Chondrocyte (in vitro differentiated cells): ENCODE measurements at regions not wholly inside any gene's neighbourhood (a gene's known extent, or its start where the extent isn't known, plus 50 kb on each side); places are given as distances from the start of the nearest gene placed in this dataset.

Source experiments
- DNase-seq: peaks from one replicate; pipeline ENCODE4 v3.0.0; 2021; ENCODE audit warnings: mixed read lengths, low spot score
- H3K27ac Mint-ChIP-seq: one replicate; pipeline ENCODE4 v1.8.0; 2021; ENCODE audit warnings: mild to moderate bottlenecking, moderate library complexity, mixed read lengths; ENCODE audit not compliant: unreplicated experiment
- H3K27me3 Mint-ChIP-seq: 2 replicates; pipeline ENCODE4 v1.8.0; 2021; ENCODE audit warnings: low read depth, mixed read lengths
- H3K36me3 Mint-ChIP-seq: 2 replicates; pipeline ENCODE4 v1.8.0; 2021; ENCODE audit warnings: low read depth, mixed read lengths
- H3K4me1 Mint-ChIP-seq: 2 replicates; pipeline ENCODE4 v1.8.0; 2021; ENCODE audit warnings: low read depth, mild to moderate bottlenecking, mixed read lengths
- H3K4me3 Mint-ChIP-seq: one replicate; pipeline ENCODE4 v1.8.0; 2021; ENCODE audit warnings: mild to moderate bottlenecking, moderate library complexity, mixed read lengths; ENCODE audit not compliant: unreplicated experiment
- H3K9me3 Mint-ChIP-seq: 2 replicates; pipeline ENCODE4 v1.8.0; 2021; ENCODE audit warnings: low read depth, mixed read lengths
- TF ChIP-seq, protein P1 (sequence below): fragments of 200-600 bp; sonication (generic); IDR thresholded peaks from 2 replicates; pipeline ENCODE4 v1.5.0; 2021; ENCODE audit warnings: antibody characterized with exemption, mild to moderate bottlenecking, moderate library complexity

DNA sequence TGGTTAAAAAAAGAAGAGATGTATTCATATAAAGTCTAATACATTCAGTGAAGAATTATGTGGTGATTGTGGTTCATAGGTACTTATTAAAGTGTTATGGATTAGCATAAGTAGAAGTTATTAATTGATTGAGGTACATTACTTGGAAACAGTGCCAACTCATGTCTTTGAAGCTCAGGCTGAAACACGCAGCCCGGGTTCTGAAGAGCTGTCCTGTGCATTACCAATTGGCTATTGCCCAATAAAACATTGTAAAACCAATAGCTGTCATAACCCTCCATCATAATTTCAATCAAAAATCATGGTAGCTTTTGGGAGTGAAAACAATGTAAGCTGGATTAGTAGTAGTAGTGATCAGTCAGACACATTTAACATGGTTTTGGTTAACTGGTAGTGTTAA, 560.1 kb downstream of the MCTP2 start:
- TF ChIP-seq, protein P1, sequence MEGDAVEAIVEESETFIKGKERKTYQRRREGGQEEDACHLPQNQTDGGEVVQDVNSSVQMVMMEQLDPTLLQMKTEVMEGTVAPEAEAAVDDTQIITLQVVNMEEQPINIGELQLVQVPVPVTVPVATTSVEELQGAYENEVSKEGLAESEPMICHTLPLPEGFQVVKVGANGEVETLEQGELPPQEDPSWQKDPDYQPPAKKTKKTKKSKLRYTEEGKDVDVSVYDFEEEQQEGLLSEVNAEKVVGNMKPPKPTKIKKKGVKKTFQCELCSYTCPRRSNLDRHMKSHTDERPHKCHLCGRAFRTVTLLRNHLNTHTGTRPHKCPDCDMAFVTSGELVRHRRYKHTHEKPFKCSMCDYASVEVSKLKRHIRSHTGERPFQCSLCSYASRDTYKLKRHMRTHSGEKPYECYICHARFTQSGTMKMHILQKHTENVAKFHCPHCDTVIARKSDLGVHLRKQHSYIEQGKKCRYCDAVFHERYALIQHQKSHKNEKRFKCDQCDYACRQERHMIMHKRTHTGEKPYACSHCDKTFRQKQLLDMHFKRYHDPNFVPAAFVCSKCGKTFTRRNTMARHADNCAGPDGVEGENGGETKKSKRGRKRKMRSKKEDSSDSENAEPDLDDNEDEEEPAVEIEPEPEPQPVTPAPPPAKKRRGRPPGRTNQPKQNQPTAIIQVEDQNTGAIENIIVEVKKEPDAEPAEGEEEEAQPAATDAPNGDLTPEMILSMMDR, result no peak
- H3K4me1 Mint-ChIP-seq, result peaks cover 22% of the 10 kb centered on the region
- no peaks in the 10 kb centered on the region for H3K27me3 Mint-ChIP-seq
- no peak overlapping the region for H3K4me3 Mint-ChIP-seq
- no peaks in the 10 kb centered on the region for H3K9me3 Mint-ChIP-seq
- DNase-seq, result no peak
- H3K27ac Mint-ChIP-seq, result no peak overlapping the region
- H3K36me3 Mint-ChIP-seq, result no peaks in the 10 kb centered on the region

DNA sequence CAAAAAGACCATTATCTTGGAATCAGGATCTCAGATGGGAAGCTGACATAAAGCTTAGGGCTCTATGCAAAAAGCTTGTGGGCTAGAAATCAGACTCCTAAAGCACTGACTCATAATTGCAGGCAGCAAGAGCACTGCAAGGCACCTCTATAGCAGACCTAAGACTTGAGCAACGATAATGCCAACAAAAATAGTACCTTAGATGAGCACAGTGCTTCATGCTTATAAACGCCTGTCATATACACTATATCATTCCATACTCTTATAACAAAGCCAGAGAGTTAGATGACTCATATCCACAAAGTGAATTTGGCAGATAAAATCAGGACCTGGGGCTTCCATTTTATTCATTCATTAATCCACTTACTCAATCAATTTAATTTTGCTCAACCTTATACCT, 560.8 kb downstream of the MCTP2 start:
- no peak for DNase-seq
- Mint-ChIP-seq H3K4me1 (peaks cover 22% of the 10 kb centered on the region), H3K27ac (peak overlapping the region; percentile 6), H3K27me3 (no peaks in the 10 kb centered on the region), H3K9me3 (peaks cover 5% of the 10 kb centered on the region), H3K36me3 (no peaks in the 10 kb centered on the region), H3K4me3 (no peak overlapping the region)
- TF ChIP-seq, protein P1, result no peak

DNA sequence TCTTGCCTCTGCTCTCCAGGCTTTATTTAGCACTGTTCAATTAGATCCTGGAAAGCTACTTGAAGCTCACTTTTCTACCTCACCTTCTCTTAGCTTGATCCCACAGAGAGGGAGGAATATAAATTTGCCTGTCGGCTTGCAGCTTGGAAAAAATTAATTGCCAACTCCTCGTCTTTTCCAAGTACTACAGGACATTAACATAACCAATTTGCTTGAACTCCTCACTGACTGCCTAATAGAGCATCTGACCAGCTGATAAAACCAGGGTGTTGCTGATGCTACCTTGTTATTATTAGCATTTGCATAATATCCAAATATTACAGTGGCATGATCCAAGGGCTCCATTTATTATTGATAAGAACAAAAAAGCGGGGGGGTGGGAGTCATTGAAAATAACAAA, 561.8 kb downstream of the MCTP2 start:
- H3K27me3 Mint-ChIP-seq, result no peaks in the 10 kb centered on the region
- TF ChIP-seq, protein P1, result no peak
- peaks cover 22% of the 10 kb centered on the region for H3K4me1 Mint-ChIP-seq
- peaks cover 13% of the 10 kb centered on the region for H3K9me3 Mint-ChIP-seq
- peaks cover 1% of the 10 kb centered on the region for H3K36me3 Mint-ChIP-seq
- H3K4me3 Mint-ChIP-seq, result no peak overlapping the region
- no peak overlapping the region for H3K27ac Mint-ChIP-seq
- DNase-seq, result no peak

DNA sequence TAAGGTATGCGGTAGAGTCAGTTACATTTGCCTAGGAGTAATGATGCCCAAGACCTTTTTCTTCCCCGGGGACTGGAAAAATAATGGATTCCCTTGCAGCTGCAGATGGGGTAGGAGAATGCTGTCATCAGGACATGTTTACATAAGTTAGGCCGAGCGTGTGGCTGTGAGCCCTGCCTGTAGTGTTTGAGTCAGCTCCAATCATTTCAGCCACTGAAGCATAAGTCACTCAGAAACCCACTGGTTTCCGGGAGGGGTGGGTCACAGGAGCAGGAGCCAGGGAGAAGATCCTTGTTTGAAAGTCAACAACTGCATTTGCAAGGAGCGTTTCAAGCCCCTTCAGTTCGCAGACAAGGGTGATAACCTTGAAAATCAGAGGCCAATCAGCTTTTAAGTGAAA, 562.3 kb downstream of the MCTP2 start:
- no peak for DNase-seq
- H3K27ac Mint-ChIP-seq, result no peak overlapping the region
- peaks cover 13% of the 10 kb centered on the region for H3K9me3 Mint-ChIP-seq
- no peaks in the 10 kb centered on the region for H3K27me3 Mint-ChIP-seq
- peaks cover 22% of the 10 kb centered on the region for H3K4me1 Mint-ChIP-seq
- no peak overlapping the region for H3K4me3 Mint-ChIP-seq
- peaks cover 1% of the 10 kb centered on the region for H3K36me3 Mint-ChIP-seq
- TF ChIP-seq, protein P1, result no peak

DNA sequence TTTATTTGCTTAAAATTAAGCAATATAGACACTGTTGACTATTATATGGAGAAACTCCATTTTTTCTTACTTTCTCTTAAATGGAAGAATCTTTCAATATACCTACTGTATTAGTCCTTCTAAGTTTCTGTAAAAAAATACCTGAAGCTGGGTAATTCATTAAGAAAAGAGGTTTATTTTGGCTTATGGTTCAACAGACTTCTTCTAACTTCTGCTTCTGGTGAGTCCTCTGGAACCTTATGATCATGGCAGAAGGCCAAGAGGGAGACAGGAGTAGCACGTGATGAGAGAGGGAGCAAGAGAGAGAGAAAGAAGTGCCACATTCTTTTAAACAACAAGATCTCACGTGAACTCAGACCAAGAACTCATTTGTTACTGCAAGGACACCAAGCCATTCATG, 573.3 kb downstream of the MCTP2 start:
- TF ChIP-seq, protein P1, result no peak
- Mint-ChIP-seq H3K27ac (no peak overlapping the region), H3K9me3 (peaks cover 8% of the 10 kb centered on the region), H3K4me3 (no peak overlapping the region), H3K36me3 (no peaks in the 10 kb centered on the region), H3K27me3 (peaks cover 2% of the 10 kb centered on the region), H3K4me1 (peaks cover 3% of the 10 kb centered on the region)
- DNase-seq, result no peak
